ENCODE measurements at regions not wholly inside any gene's neighbourhood (a gene's known extent, or its start where the extent isn't known, plus 50 kb on each side); places are given as distances from the start of the nearest gene placed in this dataset.

DNA sequence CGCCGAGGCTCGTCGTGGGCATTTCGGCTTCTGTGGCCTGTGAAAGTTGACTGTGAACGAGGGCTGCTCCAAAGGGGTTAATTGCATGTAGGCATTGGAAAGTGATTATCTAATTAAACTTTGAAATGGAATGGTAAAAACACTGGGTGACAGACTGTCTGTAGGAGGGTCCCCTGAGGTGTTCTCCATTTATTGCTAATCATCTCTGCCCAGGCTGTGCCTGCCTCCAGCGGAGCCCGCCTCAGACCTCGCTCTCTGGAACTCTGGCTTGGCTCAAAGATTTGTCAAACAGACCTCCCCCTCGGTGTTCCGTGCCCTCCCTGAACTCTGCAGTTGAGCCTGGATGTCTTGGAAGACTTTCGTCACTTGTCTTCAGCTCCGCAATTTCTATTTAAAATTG is 50.2 kb upstream of the VRK1 start:
- no peak overlapping the region for H3K4me2 ChIP-seq (ENCODE audit: insufficient read depth, low read length)
- TF ChIP-seq, protein P1, sequence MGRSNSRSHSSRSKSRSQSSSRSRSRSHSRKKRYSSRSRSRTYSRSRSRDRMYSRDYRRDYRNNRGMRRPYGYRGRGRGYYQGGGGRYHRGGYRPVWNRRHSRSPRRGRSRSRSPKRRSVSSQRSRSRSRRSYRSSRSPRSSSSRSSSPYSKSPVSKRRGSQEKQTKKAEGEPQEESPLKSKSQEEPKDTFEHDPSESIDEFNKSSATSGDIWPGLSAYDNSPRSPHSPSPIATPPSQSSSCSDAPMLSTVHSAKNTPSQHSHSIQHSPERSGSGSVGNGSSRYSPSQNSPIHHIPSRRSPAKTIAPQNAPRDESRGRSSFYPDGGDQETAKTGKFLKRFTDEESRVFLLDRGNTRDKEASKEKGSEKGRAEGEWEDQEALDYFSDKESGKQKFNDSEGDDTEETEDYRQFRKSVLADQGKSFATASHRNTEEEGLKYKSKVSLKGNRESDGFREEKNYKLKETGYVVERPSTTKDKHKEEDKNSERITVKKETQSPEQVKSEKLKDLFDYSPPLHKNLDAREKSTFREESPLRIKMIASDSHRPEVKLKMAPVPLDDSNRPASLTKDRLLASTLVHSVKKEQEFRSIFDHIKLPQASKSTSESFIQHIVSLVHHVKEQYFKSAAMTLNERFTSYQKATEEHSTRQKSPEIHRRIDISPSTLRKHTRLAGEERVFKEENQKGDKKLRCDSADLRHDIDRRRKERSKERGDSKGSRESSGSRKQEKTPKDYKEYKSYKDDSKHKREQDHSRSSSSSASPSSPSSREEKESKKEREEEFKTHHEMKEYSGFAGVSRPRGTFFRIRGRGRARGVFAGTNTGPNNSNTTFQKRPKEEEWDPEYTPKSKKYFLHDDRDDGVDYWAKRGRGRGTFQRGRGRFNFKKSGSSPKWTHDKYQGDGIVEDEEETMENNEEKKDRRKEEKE (IDR thresholded peaks at IDR 0.05; ENCODE audit: borderline replicate concordance in 1 of 2, control insufficient read depth in 1 of 2, low read depth in 2 of 2, low read length in 1 of 2), result no peak
- TF ChIP-seq, protein P2, sequence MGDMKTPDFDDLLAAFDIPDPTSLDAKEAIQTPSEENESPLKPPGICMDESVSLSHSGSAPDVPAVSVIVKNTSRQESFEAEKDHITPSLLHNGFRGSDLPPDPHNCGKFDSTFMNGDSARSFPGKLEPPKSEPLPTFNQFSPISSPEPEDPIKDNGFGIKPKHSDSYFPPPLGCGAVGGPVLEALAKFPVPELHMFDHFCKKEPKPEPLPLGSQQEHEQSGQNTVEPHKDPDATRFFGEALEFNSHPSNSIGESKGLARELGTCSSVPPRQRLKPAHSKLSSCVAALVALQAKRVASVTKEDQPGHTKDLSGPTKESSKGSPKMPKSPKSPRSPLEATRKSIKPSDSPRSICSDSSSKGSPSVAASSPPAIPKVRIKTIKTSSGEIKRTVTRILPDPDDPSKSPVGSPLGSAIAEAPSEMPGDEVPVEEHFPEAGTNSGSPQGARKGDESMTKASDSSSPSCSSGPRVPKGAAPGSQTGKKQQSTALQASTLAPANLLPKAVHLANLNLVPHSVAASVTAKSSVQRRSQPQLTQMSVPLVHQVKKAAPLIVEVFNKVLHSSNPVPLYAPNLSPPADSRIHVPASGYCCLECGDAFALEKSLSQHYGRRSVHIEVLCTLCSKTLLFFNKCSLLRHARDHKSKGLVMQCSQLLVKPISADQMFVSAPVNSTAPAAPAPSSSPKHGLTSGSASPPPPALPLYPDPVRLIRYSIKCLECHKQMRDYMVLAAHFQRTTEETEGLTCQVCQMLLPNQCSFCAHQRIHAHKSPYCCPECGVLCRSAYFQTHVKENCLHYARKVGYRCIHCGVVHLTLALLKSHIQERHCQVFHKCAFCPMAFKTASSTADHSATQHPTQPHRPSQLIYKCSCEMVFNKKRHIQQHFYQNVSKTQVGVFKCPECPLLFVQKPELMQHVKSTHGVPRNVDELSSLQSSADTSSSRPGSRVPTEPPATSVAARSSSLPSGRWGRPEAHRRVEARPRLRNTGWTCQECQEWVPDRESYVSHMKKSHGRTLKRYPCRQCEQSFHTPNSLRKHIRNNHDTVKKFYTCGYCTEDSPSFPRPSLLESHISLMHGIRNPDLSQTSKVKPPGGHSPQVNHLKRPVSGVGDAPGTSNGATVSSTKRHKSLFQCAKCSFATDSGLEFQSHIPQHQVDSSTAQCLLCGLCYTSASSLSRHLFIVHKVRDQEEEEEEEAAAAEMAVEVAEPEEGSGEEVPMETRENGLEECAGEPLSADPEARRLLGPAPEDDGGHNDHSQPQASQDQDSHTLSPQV (IDR thresholded peaks at IDR 0.05), result no peak
- TF ChIP-seq MTA2 (IDR thresholded peaks at IDR 0.05; ENCODE audit: low read depth), result no peak
- H3K4me3 ChIP-seq, result no peak overlapping the region
- no peak for DNase-seq (ENCODE audit: extremely low read depth in 1 of 4, low spot score in 3 of 4)
- in situ Hi-C loops (cut with MboI) (no loop called here), intact Hi-C loops (cut with micrococcal nuclease) (no loop called here)
- no peaks in the 10 kb centered on the region for H3K79me2 ChIP-seq (ENCODE audit: control insufficient read depth, insufficient read depth, low read length)
- no peaks in the 10 kb centered on the region for H3K4me1 ChIP-seq (replicated peaks in 1 of 2; ENCODE audit: control insufficient read depth in 2 of 2, insufficient read depth in 2 of 2, low read length in 2 of 2)
- CTCF ChIA-PET (ENCODE audit: low intra/inter-chr PET ratio), result no interaction called here
- 28% methylated on average over 13 of the region's 13 CpGs for WGBS (ENCODE audit: insufficient coverage, low coverage, missing lambda C conversion rate)
- no peak for FAIRE-seq
- no peak overlapping the region for H3K27ac ChIP-seq (ENCODE audit: extremely low read depth, low read depth, low read length)
- no peaks in the 10 kb centered on the region for H4K20me1 ChIP-seq (replicated peaks; ENCODE audit: control insufficient read depth, insufficient read depth, low read length)
- H2AFZ ChIP-seq (ENCODE audit: low read depth, low read length), result no peak overlapping the region
- no peak overlapping the region for H3K9ac ChIP-seq (ENCODE audit: insufficient read depth in 1 of 2, low read depth in 2 of 2, low read length in 2 of 2)
- POLR2A ChIA-PET, result no interaction called here
- H3K9me3 ChIP-seq (replicated peaks; ENCODE audit: control insufficient read depth, insufficient read depth, low read depth, low read length), result no peaks in the 10 kb centered on the region; the same call in 1 of the 2 replicates
- no peaks in the 10 kb centered on the region for H3K36me3 ChIP-seq (ENCODE audit: control insufficient read depth, insufficient read depth, low read length)
- no peaks in the 10 kb centered on the region for H3K9me1 ChIP-seq (ENCODE audit: control insufficient read depth, insufficient read depth, low read length)
- no TSS peak for BruUV-seq (replicated peaks)
- peaks cover 47 to 64% of the 10 kb centered on the region in 2 experiments for H3K27me3 ChIP-seq (ENCODE audit: control insufficient read depth in 2 of 2, insufficient read depth in 2 of 2, low read length in 2 of 2)
- ATAC-seq, result no peak

Data from K562 (cell line).